HG03460 (cell line): ENCODE measurements at regions not wholly inside any gene's neighbourhood (a gene's known extent, or its start where the extent isn't known, plus 50 kb on each side); places are given as distances from the start of the nearest gene placed in this dataset.

Experiments
- ATAC-seq: cut with Tn5 transposase; IDR thresholded peaks from one replicate; pipeline ENCODE4 v1.9.1; 2021; ENCODE audit not compliant: unreplicated experiment

DNA sequence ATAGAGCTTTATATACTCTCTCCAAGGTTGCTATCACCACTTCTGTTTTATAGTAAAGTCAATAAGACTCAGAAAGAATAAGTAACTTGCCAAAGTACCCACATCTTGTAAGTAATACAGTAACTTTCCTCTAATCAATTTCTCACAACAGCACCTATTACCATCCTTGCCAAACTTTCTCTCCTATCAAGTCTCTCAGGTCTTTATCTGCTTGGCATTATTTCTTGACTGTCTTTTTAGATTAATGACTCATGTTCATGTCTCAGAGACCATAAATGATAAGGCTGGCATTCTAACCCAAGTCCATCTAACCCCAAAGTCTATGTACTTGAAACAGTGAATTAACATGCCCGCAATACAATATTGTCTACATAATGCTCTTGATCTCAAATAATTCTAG lies 618.0 kb upstream of the ZEB2 start:
- ATAC-seq, result no peak

DNA sequence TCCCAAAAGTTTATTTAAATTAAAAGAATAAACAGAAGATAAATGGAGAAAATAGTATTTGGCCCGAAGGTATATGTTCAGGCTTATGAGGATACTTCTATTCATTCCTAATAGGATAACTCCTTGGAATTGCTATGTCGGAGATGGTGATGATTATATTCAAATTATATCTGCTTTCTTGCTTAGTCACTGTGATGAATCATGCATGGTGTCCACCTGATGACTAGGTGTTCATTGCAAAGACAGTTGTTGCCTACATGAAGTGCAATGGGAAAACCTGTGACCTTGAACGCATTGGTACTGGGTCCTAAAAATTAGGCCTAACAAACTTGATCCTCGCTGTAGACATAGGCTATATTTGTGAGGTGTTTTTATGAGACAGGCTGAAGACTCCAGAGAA lies 617.3 kb upstream of the ZEB2 start:
- no peak for ATAC-seq

DNA sequence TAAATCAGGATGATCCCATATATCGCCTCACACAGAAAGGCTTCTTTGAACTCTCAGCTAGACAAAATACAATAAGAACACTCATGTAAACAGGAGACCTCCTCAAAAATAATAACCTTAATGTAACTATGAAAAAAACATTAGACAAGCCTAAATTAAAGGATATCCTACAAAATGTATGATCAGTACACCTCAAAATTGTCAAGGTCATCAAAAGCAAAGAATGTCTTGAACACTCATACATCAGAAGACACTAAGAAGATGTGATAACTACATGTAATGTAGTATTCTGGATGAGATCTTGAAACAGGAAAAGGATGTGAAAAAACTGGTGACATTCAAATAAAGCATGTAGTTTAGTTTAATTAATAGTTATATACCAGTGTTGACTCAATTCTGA lies 616.8 kb upstream of the ZEB2 start:
- ATAC-seq, result no peak

DNA sequence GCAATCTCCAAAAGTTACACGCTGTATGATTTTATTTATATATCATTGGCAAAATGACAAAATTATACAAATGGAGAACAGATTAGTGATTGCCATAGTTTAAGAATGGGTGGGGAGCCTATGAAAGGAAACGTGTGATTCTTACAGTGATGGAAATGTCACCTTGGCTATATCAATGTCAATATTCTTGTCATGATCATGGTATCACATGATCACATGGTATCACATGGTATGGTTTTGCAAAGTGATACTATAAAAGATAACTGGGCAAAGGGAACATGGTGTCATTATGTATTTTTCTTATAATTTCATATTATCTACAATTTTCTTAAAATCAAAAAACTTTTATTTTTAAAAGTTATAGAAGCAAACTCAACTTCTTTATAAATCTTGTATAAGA lies 606.2 kb upstream of the ZEB2 start:
- no peak for ATAC-seq

DNA sequence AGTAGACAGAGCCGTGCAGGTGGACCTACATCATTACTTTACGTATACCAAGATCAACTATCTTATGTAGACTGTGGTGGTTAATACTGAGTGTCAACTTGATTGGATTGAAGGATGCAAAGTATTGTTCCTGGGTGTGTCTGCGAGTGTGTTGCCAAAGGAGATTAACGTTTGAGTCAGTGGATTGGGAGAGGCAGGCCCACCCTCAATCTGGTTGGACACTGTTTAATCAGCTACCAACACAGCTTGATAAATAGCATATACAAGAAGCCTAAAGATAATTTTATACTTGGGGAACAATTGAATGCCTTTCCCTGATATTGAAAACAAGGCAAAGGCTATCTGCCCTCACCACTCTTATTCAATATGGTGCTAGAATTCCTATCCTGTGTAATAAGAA lies 604.2 kb upstream of the ZEB2 start:
- no peak for ATAC-seq

DNA sequence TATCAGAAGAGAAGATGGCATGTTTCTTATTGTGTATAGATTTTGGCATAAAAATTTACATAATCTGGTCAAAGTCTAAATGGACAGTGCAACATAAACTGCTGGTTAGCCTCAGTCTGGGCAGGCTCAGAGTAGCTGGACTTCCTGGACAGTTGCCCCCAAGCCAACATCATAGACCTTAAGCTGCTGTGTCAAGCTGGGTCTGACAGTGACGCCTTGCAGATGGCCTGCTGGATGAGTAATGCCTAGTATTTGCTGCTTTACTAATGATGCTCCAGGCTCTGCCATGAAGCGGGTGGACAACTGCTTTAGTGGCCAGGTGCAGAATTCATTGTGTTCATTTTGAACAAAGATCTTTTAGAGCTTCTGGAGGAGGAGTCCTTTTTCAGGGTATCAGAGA lies 603.7 kb upstream of the ZEB2 start:
- ATAC-seq, result no peak

DNA sequence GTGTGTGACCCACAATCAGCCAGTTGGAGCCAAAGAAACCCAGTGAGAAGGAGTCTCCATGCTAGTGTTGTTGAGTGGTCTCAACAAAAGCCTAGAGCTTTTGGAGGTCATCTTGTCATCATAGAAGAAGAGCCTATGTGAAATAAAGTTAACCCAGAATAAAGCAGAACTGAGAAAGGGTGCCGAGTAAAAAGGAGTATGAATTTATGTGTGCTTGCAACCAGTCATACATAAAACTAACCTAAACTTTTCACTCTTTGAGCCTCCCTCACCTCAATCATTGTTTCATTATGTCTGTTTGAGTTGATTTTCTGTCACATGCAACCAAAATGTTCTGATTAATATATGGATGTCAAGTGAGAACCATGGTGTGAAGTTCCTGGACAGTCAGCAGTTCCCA lies 599.3 kb upstream of the ZEB2 start:
- ATAC-seq, result peak; percentile 78

DNA sequence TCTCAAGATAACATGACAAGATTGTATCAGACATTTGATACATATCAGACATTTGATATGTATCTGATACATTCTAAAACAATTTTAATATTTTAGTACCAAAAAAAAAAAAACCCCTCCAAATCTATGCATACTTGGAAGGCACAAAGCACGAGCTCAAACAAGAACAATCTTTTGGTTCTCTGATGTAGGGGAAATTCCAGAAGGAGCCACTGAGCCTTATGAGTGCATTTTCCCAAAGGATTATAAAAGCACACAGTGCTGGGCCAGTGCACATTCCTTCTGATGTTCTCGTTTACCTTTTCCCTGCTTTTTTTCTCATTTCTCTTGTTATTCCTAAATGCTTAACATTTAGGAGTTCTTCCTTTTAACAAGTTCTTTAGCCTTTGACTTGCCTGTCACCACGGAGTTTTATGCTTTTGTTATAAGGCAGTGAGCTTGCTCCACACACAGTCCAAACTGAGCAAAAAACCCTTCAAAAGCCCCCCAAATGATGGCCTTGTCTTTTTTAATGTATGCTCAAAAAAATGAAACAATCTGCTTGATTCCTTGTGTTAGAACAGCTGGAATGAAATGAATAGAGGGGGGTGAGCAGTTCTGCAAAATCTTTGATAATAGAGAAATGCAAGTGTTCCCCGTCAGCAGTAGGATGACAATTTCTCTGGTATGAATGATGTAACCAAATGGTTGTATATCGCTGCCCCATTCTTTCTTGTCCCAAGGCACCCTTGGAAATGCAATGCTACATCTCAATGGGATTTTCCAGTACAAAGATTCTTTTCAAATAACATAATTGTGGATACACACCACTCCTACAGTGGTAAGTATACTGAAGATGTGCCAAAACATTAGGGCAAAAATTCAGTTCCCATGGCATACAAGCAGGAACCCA lies 597.2 kb upstream of the ZEB2 start:
- ATAC-seq, result no peak

DNA sequence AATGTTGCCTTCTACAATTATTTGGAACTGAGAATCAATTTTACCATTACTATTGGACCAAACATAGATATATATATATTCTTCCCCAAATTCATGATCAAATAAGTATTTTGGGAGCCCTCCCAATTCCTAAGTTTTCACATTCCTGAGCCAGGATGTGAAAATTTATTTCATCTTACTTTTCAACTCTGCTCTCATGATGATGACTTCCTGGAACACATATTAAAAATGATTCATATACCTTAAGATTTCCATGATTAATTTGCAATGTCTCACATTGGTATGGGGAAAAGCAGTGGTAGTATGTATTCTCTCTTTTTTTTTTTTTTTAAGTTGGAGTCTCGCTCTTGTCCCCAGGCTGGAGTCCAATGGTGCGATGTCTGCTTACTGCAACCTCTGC lies 596.1 kb upstream of the ZEB2 start:
- no peak for ATAC-seq

DNA sequence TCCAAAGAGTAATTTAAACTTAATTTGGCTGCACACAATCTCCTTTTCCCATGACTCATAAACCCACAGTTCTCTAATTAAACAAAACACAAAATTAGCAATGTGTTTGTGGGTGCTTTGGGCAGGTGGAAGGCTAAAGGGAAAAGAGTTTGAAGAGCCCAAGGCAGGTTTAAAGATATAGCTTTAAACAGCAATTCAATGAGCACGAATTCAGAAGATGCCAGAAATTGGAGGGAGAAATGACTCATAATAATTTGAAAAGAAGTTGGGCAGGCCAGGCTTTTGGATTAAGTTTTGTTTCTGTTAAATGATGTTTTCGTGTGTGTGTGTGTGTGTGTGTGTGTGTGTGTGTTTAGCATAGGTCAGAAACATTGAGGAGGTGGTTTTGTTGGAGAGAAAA lies 594.8 kb upstream of the ZEB2 start:
- no peak for ATAC-seq

DNA sequence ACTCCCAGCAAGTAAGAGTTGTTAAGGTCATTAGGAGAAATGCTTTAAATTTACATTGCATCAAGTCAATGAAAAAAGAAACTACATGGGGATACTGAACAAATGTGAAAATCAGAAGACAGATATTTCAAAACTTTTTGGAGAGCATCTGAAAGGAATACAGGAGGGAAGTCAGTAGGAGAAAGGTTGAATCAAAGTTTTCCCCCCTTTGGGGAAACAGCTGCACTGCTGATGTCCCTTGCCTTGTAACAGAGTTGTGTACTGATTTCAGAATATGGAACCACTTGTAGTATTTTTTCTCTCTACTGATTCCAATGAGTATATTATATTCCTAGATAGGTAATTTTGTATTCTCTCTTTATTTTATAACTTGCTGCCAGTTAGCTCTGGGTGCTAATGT lies 592.5 kb upstream of the ZEB2 start:
- no peak for ATAC-seq

DNA sequence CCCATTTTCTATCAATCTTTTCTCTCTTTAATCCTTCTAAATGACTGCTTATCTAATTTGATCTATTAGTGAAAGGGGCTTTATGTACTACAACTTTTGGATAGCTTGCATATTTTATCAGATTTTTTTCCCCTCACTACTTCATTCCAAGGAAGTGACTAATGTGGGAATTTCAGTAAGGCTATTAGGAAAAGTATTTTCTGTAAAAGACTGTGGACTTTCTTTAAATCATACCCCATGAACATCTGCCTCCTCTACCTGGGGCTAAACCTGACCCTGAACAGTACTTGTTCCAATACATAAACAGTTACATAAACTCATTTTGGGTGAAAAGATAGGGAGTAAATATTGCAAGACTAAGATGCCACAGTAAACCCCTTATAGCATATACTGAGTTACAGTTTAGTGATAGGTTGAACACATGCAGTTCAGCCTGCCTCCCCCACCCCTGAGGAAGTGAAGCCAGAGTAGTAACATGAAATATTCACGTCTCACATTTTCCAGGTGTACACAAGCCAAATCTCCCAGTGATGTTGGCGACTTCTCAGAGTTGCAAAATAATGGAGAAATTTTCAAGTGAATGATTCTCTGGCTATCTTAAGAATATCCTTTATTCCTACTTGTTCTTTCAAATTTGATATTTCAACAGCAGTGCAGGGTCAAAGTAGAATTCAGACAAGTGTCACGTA lies 590.9 kb upstream of the ZEB2 start:
- ATAC-seq, result no peak

DNA sequence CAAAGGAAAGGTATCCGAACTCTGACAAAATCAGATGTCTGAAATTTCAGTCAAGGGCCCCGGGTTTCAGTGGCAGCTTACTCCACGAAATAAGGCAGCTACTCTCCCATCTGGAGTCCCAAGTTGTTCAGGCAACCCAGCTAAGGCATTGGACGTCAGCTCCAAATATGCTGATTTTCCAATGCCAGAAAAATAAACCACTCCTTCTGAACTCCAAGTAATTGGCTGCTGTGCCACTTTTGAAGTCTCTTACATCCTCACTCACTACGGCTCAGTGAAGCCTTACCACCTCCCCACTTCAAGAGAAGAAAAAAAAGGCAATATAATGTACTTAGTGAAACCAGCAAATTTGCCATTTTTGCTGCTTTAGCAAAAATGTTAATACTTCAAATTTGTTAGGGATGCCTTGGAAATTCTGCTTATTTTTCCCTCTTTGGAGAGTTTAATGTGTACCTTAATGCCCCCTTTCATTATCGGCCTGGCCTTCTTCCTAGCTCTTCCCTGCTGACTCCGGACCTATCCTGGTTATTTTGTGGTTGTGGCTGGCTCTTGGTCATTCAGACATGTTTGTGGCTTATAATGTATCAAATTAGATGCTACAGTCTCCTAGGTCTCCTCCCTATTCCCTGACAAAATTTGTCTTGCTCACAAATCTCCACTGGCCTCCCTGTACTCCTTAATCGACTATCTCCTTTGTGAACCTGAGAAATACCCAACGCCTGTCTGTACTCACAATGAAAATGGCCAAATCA lies 589.2 kb upstream of the ZEB2 start:
- no peak for ATAC-seq

DNA sequence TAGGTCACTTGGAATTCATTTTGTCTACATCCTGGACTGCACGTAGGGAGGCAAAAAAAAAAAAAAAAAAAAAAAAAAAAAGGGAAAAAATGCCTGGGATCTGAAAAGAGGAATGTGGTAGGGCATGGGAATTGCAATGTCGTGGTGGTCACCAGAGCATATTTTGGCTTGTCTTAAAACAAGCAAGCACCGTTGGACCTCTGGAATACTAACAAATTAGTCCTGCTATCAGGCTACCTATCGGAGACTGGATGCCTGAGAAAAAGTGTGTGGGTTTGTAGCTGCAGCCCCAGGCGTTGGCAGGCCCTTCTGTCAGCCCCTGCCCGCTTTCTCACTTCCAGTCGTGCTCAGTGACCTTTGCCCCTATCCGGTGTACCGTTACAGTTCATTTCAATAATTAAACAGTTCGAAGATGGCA lies 588.5 kb upstream of the ZEB2 start:
- no peak for ATAC-seq

DNA sequence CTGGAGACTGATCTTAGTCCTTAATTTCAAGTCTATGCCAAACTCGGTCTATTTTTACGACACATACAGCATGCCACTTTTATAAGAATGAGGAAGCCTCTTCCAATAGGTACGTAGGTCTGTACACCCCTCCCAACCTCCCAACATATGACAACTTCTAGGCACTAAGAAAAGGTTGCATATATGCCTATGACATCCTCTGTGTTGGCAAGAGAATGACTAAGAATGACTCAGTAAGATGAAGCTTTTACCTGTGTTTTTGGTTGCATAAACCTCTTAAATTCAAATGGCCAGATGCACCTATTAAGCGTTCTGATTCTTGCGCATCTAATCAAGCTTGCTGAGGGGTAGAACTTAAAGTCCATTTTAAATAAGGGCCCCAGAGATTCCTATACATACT lies 586.4 kb upstream of the ZEB2 start:
- ATAC-seq, result no peak

DNA sequence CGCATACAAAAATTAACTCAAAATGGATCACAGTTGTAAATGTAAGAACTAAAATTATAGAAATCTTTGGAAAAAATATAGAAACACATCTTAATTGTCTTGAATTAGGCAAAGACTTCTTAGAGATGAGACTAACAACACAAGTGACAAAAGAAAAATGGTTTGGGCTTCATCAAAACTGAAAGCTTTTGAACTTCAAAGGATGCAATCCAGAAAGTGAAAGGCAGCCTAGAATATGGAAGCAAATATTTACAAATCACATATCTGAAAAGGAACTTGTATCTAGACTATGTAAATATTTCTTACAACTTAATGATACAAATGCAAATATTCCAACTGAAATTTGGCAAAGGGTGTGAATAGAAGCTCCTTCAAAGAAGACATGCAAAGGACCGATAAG lies 582.8 kb upstream of the ZEB2 start:
- ATAC-seq, result no peak

DNA sequence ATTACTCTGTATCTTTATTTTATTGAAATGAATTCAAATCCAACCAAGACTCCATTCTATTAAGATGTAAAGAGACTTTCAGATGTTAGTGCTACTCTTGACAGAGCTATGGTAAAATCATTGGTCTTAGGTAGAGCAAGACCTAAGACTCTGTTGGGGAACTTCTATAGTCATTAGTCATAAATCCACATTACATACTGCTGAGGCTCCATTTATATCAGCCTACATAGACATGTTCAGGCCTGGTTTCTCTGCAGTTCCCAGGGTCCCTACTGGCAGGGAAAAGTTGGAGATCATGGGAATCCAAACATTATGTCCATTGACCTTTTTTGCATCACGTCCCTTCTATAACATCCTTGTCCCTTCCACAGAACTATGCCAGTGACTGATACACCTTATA lies 580.4 kb upstream of the ZEB2 start:
- no peak for ATAC-seq

DNA sequence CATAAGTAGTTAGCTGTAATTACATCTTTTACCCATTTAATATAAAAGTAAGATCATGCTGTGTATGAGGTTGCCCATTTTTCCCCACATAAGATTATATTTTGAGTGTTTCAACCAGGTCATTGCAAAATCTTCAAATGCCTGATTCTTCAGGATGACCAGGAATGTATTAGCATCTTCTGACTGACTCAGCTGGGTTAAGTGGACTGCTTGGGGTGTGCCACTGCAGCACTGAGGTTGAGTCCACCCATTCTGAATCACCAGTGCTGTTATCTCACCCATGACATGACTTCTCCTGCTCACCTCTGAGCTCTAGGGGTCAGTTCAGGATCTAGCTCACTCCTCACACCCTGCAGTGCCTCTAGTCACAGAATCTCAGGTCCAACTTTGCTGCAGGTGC lies 576.7 kb upstream of the ZEB2 start:
- no peak for ATAC-seq

DNA sequence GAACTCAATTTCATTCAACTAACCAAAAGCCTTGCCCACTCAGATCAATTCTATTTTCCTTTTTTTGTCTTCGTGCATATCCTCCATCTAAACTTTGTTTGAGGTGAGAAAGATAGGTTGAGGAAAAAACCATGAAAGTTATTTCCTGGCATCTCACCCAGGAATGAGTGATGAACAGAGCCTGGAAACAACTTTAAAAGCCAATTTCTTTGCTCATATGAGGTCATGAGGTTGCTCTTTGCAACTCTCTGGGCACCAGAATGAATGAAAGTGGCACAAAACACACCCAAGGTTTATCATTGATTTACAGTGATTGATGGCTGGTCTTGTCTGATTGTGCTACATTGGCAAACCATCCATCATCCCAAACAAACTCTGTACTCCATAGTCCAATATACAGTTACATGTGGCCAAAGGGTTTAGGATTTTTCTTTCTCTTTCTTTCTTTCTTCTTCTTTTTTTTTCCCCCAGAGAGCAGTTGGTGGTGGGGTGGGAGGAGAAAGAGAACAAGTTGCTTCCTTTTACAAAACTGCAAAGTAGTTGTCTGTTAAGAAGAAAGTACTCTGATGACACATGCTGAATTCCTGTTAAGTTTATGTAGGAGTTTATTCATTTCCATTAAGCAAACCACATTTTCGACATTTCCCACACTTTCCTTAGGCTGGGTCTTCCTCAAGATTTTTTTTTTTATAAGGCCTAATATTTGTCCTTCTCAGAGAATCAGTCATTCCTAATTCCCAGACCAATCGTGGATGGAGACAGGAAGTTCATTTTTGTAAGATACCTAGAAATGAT lies 575.9 kb upstream of the ZEB2 start:
- ATAC-seq, result no peak

DNA sequence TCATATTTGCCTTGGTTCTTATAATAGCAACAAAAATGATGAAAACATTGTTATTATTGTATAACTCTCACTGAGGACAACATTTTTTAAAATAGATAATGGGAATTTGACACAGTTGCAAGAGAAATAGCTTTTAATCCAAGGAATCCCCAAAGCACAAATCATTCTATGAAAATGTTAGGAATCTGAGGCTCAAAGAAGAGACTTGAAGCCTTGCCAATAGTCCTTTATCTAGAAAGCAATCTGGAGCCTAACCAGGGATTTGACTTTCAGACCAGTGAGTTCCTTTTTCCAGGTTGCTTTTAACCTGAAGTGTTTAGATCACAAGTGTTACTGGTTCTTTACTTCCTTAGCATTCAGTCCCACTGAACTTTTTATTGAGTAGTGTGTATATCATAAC lies 574.5 kb upstream of the ZEB2 start:
- ATAC-seq, result no peak

DNA sequence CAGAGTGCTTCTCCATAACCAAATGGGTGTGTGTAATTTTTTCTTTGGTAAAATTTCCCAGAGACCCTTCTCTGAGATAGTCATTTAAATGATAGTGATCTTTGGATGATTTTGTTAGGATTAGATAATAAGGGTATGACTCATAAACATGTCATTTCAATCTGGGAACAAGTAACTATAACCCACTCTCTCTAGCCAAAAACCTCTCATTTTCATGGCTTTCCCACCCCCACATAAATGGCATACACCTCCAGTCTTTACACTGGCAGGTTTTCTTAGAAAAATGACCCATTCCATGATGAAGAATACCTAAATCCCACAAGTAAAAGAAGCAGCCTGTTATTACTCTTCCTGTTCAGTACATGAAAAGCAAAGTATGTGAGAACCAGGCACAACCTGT lies 572.0 kb upstream of the ZEB2 start:
- no peak for ATAC-seq
